ENCODE measurements at regions not wholly inside any gene's neighbourhood (a gene's known extent, or its start where the extent isn't known, plus 50 kb on each side); places are given as distances from the start of the nearest gene placed in this dataset.

- Histone ChIP-seq H3K4me1 (ENCODE audit: control insufficient read depth in 5 of 5, insufficient read depth in 5 of 5, low read length in 5 of 5) (peaks cover 0 to 7% (median 0%) of the 10 kb centered on the region in 5 donors), H3K27ac (ENCODE audit: low read depth, low read length) (no peak overlapping the region), H3K9me3 (ENCODE audit: control insufficient read depth in 5 of 5, low read length in 5 of 5) (no peaks in the 10 kb centered on the region), H3K27me3 (ENCODE audit: control insufficient read depth in 5 of 5, insufficient read depth in 4 of 5, low read length in 5 of 5) (peaks cover 0 to 6% (median 0%) of the 10 kb centered on the region in 5 donors), H3K4me3 (ENCODE audit: low read depth in 1 of 5, low read length in 5 of 5) (no peak overlapping the region), H3K9ac (ENCODE audit: low read length in 5 of 5) (no peak overlapping the region), H3K36me3 (ENCODE audit: control insufficient read depth in 5 of 5, insufficient read depth in 5 of 5, low read length in 5 of 5) (no peaks in the 10 kb centered on the region)
Observed at GRCh38 chr20:52590100-52590499, 382.1 kb upstream of the TSHZ2 start.

- Histone ChIP-seq H3K27me3 (ENCODE audit: control insufficient read depth in 5 of 5, insufficient read depth in 4 of 5, low read length in 5 of 5) (peaks cover 0 to 6% (median 0%) of the 10 kb centered on the region in 5 donors), H3K9me3 (ENCODE audit: control insufficient read depth in 5 of 5, low read length in 5 of 5) (no peaks in the 10 kb centered on the region), H3K36me3 (ENCODE audit: control insufficient read depth in 5 of 5, insufficient read depth in 5 of 5, low read length in 5 of 5) (no peaks in the 10 kb centered on the region), H3K27ac (ENCODE audit: low read depth, low read length) (no peak overlapping the region), H3K4me1 (ENCODE audit: control insufficient read depth in 5 of 5, insufficient read depth in 5 of 5, low read length in 5 of 5) (peaks cover 0 to 7% (median 0%) of the 10 kb centered on the region in 5 donors), H3K4me3 (ENCODE audit: low read depth in 1 of 5, low read length in 5 of 5) (no peak overlapping the region), H3K9ac (ENCODE audit: low read length in 5 of 5) (no peak overlapping the region)
Observed at GRCh38 chr20:52589251-52589812, 382.8 kb upstream of the TSHZ2 start.

- Histone ChIP-seq H3K4me1 (ENCODE audit: control insufficient read depth in 5 of 5, insufficient read depth in 5 of 5, low read length in 5 of 5) (peaks cover 0 to 7% (median 0%) of the 10 kb centered on the region in 5 donors), H3K4me3 (ENCODE audit: low read depth in 1 of 5, low read length in 5 of 5) (no peak overlapping the region)
Observed at GRCh38 chr20:52586660-52587059, 385.5 kb upstream of the TSHZ2 start.

GRCh38 chr20:52585333-52585732 lies 386.8 kb upstream of the TSHZ2 start:
- no peak overlapping the region for H3K9ac ChIP-seq (ENCODE audit: low read length in 5 of 5)
- H3K4me1 ChIP-seq (ENCODE audit: control insufficient read depth in 5 of 5, insufficient read depth in 5 of 5, low read length in 5 of 5): peaks cover 0 to 2% (median 0%) of the 10 kb centered on the region in 5 donors
- peaks cover 0 to 3% (median 0%) of the 10 kb centered on the region in 5 donors for H3K27me3 ChIP-seq (ENCODE audit: control insufficient read depth in 5 of 5, insufficient read depth in 4 of 5, low read length in 5 of 5)
- no peak overlapping the region for H3K27ac ChIP-seq (ENCODE audit: low read depth, low read length)
- H3K4me3 ChIP-seq (ENCODE audit: low read depth in 1 of 5, low read length in 5 of 5): no peak overlapping the region
- H3K36me3 ChIP-seq (ENCODE audit: control insufficient read depth in 5 of 5, insufficient read depth in 5 of 5, low read length in 5 of 5): no peaks in the 10 kb centered on the region
- no peaks in the 10 kb centered on the region for H3K9me3 ChIP-seq (ENCODE audit: control insufficient read depth in 5 of 5, low read length in 5 of 5)

More at GRCh38 chr20:52586660-52587059, 385.5 kb upstream of the TSHZ2 start:
- Histone ChIP-seq H3K27me3 (ENCODE audit: control insufficient read depth in 5 of 5, insufficient read depth in 4 of 5, low read length in 5 of 5) (peaks cover 0 to 6% (median 3%) of the 10 kb centered on the region in 5 donors), H3K27ac (ENCODE audit: low read depth, low read length) (no peak overlapping the region), H3K9me3 (ENCODE audit: control insufficient read depth in 5 of 5, low read length in 5 of 5) (no peaks in the 10 kb centered on the region), H3K9ac (ENCODE audit: low read length in 5 of 5) (no peak overlapping the region), H3K36me3 (ENCODE audit: control insufficient read depth in 5 of 5, insufficient read depth in 5 of 5, low read length in 5 of 5) (no peaks in the 10 kb centered on the region)

GRCh38 chr20:52578559-52578958 lies 387.0 kb upstream of the ZFP64 start:
- no peaks in the 10 kb centered on the region for H3K36me3 ChIP-seq (ENCODE audit: control insufficient read depth in 5 of 5, insufficient read depth in 5 of 5, low read length in 5 of 5)
- H3K9ac ChIP-seq (ENCODE audit: low read length in 5 of 5): no peak overlapping the region
- peaks cover 0 to 3% (median 0%) of the 10 kb centered on the region in 5 donors for H3K27me3 ChIP-seq (ENCODE audit: control insufficient read depth in 5 of 5, insufficient read depth in 4 of 5, low read length in 5 of 5)
- no peaks in the 10 kb centered on the region for H3K4me1 ChIP-seq (ENCODE audit: control insufficient read depth in 5 of 5, insufficient read depth in 5 of 5, low read length in 5 of 5)
- no peak overlapping the region for H3K27ac ChIP-seq (ENCODE audit: low read depth, low read length)
- no peak overlapping the region for H3K4me3 ChIP-seq (ENCODE audit: low read depth in 1 of 5, low read length in 5 of 5)
- peaks cover 0 to 7% (median 4%) of the 10 kb centered on the region in 5 donors for H3K9me3 ChIP-seq (ENCODE audit: control insufficient read depth in 5 of 5, low read length in 5 of 5)

- Histone ChIP-seq H3K27me3 (ENCODE audit: control insufficient read depth in 5 of 5, insufficient read depth in 4 of 5, low read length in 5 of 5) (peaks cover 0 to 3% (median 0%) of the 10 kb centered on the region in 5 donors), H3K27ac (ENCODE audit: low read depth, low read length) (no peak overlapping the region), H3K9me3 (ENCODE audit: control insufficient read depth in 5 of 5, low read length in 5 of 5) (peaks cover 0 to 7% (median 4%) of the 10 kb centered on the region in 5 donors), H3K36me3 (ENCODE audit: control insufficient read depth in 5 of 5, insufficient read depth in 5 of 5, low read length in 5 of 5) (no peaks in the 10 kb centered on the region), H3K4me1 (ENCODE audit: control insufficient read depth in 5 of 5, insufficient read depth in 5 of 5, low read length in 5 of 5) (no peaks in the 10 kb centered on the region), H3K9ac (ENCODE audit: low read length in 5 of 5) (no peak overlapping the region), H3K4me3 (ENCODE audit: low read depth in 1 of 5, low read length in 5 of 5) (no peak overlapping the region)
Observed at GRCh38 chr20:52577696-52578095, 386.1 kb upstream of the ZFP64 start.

- Histone ChIP-seq H3K9me3 (ENCODE audit: control insufficient read depth in 5 of 5, low read length in 5 of 5) (peaks cover 0 to 5% (median 4%) of the 10 kb centered on the region in 5 donors), H3K4me1 (ENCODE audit: control insufficient read depth in 5 of 5, insufficient read depth in 5 of 5, low read length in 5 of 5) (no peaks in the 10 kb centered on the region), H3K36me3 (ENCODE audit: control insufficient read depth in 5 of 5, insufficient read depth in 5 of 5, low read length in 5 of 5) (no peaks in the 10 kb centered on the region), H3K27ac (ENCODE audit: low read depth, low read length) (no peak overlapping the region), H3K4me3 (ENCODE audit: low read depth in 1 of 5, low read length in 5 of 5) (no peak overlapping the region), H3K27me3 (ENCODE audit: control insufficient read depth in 5 of 5, insufficient read depth in 4 of 5, low read length in 5 of 5) (no peaks in the 10 kb centered on the region), H3K9ac (ENCODE audit: low read length in 5 of 5) (no peak overlapping the region)
Observed at GRCh38 chr20:52572687-52573086, 381.1 kb upstream of the ZFP64 start.

GRCh38 chr20:52569201-52569600 lies 377.6 kb upstream of the ZFP64 start:
- Histone ChIP-seq H3K4me1 (ENCODE audit: control insufficient read depth in 5 of 5, insufficient read depth in 5 of 5, low read length in 5 of 5) (no peaks in the 10 kb centered on the region), H3K36me3 (ENCODE audit: control insufficient read depth in 5 of 5, insufficient read depth in 5 of 5, low read length in 5 of 5) (no peaks in the 10 kb centered on the region), H3K9me3 (ENCODE audit: control insufficient read depth in 5 of 5, low read length in 5 of 5) (no peaks in the 10 kb centered on the region), H3K27ac (ENCODE audit: low read depth, low read length) (no peak overlapping the region), H3K27me3 (ENCODE audit: control insufficient read depth in 5 of 5, insufficient read depth in 4 of 5, low read length in 5 of 5) (peaks cover 0 to 3% (median 0%) of the 10 kb centered on the region in 5 donors), H3K9ac (ENCODE audit: low read length in 5 of 5) (no peak overlapping the region), H3K4me3 (ENCODE audit: low read depth in 1 of 5, low read length in 5 of 5) (no peak overlapping the region)

GRCh38 chr20:52565614-52566013 lies 374.0 kb upstream of the ZFP64 start:
- Histone ChIP-seq H3K4me1 (ENCODE audit: control insufficient read depth in 5 of 5, insufficient read depth in 5 of 5, low read length in 5 of 5) (no peaks in the 10 kb centered on the region), H3K36me3 (ENCODE audit: control insufficient read depth in 5 of 5, insufficient read depth in 5 of 5, low read length in 5 of 5) (no peaks in the 10 kb centered on the region)

GRCh38 chr20:52564594-52564993 lies 373.0 kb upstream of the ZFP64 start:
- H3K36me3 ChIP-seq (ENCODE audit: control insufficient read depth in 5 of 5, insufficient read depth in 5 of 5, low read length in 5 of 5): no peaks in the 10 kb centered on the region
- no peak overlapping the region for H3K27ac ChIP-seq (ENCODE audit: low read depth, low read length)
- H3K4me3 ChIP-seq (ENCODE audit: low read depth in 1 of 5, low read length in 5 of 5): no peak overlapping the region
- H3K27me3 ChIP-seq (ENCODE audit: control insufficient read depth in 5 of 5, insufficient read depth in 4 of 5, low read length in 5 of 5): peaks cover 0 to 3% (median 3%) of the 10 kb centered on the region in 5 donors
- no peaks in the 10 kb centered on the region for H3K4me1 ChIP-seq (ENCODE audit: control insufficient read depth in 5 of 5, insufficient read depth in 5 of 5, low read length in 5 of 5)
- peaks cover 0 to 11% (median 5%) of the 10 kb centered on the region in 5 donors for H3K9me3 ChIP-seq (ENCODE audit: control insufficient read depth in 5 of 5, low read length in 5 of 5)
- no peak overlapping the region for H3K9ac ChIP-seq (ENCODE audit: low read length in 5 of 5)

More at GRCh38 chr20:52565614-52566013, 374.0 kb upstream of the ZFP64 start:
- Histone ChIP-seq H3K27me3 (ENCODE audit: control insufficient read depth in 5 of 5, insufficient read depth in 4 of 5, low read length in 5 of 5) (peaks cover 0 to 3% (median 0%) of the 10 kb centered on the region in 5 donors), H3K9me3 (ENCODE audit: control insufficient read depth in 5 of 5, low read length in 5 of 5) (peaks cover 0 to 1% (median 0%) of the 10 kb centered on the region in 5 donors), H3K27ac (ENCODE audit: low read depth, low read length) (no peak overlapping the region), H3K4me3 (ENCODE audit: low read depth in 1 of 5, low read length in 5 of 5) (no peak overlapping the region), H3K9ac (ENCODE audit: low read length in 5 of 5) (no peak overlapping the region)

Data from subcutaneous abdominal adipose tissue (tissue), 5 donors.